GM12864 (cell line): ENCODE measurements at regions not wholly inside any gene's neighbourhood (a gene's known extent, or its start where the extent isn't known, plus 50 kb on each side); places are given as distances from the start of the nearest gene placed in this dataset.
"Not testable (repeated sequence)": the region's sequence is repeated elsewhere in the genome, so short reads cannot be mapped to it uniquely, and the experiment has no call there.

Experiments
- DNase-seq: peaks from one replicate; pipeline ENCODE4 v3.0.0-alpha.2; 2011; ENCODE audit warnings: low read depth
- H3K4me3 ChIP-seq: 2 replicates; pipeline ENCODE4 v1.5.1; 2011; ENCODE audit warnings: mild to moderate bottlenecking, low read depth, low read length, control low read depth
- TF ChIP-seq, protein P1 (sequence below): IDR thresholded peaks from 2 replicates; pipeline ENCODE4 v1.5.1; 2011; ENCODE audit warnings: low read depth, mild to moderate bottlenecking, moderate library complexity, low read length, control low read depth, inconsistent platforms; ENCODE audit errors: missing control alignments

DNA sequence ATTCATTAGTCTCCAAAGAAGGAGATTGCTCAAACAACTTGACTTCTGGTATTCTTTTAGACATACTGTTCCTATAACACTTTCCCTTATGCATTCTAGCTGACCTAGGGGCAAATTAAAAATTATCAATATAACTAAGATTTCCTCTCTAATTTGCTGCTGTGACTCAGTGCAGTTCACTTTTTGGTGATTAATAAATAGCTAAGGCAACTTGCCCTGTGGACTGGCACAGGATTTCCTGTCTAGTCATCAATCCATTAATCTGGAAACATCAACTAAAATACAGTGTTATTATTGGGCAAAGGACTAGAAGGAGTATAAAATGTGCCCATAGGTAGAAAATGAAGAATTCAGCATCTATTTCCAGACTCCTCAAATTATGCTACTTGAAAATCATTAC is 83.5 kb upstream of the SERPINE2 start:
- no peak for DNase-seq
- no peak overlapping the region for H3K4me3 ChIP-seq
- TF ChIP-seq, protein P1, sequence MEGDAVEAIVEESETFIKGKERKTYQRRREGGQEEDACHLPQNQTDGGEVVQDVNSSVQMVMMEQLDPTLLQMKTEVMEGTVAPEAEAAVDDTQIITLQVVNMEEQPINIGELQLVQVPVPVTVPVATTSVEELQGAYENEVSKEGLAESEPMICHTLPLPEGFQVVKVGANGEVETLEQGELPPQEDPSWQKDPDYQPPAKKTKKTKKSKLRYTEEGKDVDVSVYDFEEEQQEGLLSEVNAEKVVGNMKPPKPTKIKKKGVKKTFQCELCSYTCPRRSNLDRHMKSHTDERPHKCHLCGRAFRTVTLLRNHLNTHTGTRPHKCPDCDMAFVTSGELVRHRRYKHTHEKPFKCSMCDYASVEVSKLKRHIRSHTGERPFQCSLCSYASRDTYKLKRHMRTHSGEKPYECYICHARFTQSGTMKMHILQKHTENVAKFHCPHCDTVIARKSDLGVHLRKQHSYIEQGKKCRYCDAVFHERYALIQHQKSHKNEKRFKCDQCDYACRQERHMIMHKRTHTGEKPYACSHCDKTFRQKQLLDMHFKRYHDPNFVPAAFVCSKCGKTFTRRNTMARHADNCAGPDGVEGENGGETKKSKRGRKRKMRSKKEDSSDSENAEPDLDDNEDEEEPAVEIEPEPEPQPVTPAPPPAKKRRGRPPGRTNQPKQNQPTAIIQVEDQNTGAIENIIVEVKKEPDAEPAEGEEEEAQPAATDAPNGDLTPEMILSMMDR = no peak

DNA sequence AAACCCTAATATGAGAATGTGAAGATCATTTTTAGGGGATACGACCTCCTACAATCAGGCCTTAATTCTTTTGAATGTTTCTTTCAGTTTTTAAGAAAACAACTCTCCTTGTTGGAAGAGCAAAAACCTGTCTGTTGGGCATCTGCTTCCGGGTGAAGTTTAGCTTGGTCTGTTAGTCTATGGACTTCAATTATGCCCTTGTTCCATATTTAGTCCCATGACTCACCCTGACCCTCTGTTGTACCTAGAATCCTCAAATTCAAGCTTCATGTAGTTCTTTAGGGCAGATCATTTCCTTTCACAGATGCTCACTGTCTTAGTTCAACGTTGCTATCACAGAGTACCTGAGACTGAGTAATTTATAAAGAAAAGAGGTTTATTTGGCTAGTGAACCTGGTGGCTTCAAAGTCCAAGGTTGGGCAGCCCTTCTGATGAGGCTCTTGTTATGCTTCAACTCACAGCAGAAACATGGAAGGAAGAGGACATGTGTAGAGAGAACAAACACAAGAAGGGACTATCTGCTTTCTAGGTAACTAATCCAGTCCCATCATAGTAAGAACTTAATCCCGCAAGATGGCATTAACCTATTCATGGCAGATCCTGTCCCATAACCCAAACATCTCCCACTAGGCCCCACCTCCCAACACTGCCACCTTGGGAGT is 82.5 kb upstream of the SERPINE2 start:
- no peak for DNase-seq
- H3K4me3 ChIP-seq = no peak overlapping the region
- TF ChIP-seq, protein P1 = no peak

DNA sequence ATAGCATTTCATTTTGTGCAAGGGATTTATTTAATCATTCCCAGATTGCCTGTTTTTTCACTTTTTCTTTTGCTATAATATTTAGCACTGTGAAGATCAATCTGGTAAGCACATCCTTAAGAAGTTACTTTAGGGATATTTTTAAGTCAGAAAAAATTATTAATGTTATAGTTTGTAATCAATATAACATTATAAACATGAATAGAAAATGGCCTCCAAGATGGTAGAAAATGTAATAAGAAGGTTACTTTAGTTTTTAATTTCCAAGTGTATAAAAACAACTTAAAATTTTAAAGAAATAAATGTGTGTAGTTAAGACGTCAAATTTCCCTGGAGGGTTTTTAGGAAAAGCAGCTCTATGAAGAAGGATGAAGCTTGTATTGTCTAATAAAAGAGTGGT is 81.9 kb upstream of the SERPINE2 start:
- no peak for DNase-seq
- no peak overlapping the region for H3K4me3 ChIP-seq
- TF ChIP-seq, protein P1 = no peak

DNA sequence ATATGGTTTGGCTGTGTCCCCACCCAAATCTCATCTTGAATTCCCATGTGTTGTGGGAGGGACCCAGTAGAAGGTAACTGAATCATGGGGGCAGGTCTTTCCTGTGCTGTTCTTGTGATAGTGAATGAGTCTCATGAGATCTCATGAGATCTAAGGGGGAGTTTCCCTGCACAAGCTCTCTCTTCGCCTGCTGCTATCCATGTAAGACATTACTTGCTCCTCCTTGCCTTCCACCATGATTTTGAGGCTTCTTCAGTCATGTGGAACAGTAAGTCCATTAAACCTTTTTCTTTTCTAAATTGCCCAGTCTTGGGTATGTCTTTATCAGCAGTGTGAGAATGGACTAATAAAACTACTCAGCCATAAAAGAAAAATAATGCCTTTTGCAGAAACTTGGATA is 80.8 kb upstream of the SERPINE2 start:
- DNase-seq, H3K4me3 ChIP-seq: not testable (repeated sequence)

DNA sequence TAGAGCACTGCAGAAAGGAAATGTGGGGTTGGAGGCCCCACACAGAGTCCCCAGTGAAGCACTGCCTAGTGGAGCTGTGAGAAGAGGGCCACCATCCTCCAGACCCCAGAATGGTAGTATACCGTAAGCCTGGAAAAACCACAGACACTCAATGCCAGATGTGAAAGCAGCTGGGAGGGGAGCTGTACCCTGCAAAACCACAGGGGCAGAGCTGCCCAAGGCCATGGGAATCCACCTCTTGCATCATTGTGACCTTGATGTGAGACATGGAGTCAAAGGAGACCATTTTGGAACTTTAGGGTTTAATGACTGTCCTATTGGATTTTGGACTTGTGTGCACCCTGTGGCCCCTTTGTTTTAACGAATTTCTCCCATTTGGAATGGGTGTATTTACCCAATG is 75.3 kb upstream of the SERPINE2 start:
- H3K4me3 ChIP-seq = no peak overlapping the region
- DNase-seq = no peak
- TF ChIP-seq, protein P1 = no peak

DNA sequence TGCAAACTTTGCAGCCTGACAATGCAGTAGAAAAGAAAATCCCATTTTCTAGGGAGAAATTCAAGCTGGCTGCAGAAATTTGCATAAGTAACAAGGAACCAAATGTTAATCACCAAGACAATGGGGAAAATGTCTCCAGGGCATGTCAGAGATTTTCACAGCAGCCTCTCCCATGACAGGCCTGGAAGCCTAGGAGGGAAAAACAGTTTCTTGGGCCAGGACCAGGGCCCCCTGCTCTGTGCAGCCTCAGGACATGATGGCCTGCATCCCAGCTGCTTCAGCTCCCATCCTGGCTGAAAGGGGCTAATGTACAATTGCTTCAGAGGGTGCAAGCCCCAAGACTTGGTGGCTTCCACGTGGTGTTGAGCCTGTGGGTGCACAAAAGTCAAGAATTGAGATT is 74.8 kb upstream of the SERPINE2 start:
- DNase-seq, H3K4me3 ChIP-seq: not testable (repeated sequence)

DNA sequence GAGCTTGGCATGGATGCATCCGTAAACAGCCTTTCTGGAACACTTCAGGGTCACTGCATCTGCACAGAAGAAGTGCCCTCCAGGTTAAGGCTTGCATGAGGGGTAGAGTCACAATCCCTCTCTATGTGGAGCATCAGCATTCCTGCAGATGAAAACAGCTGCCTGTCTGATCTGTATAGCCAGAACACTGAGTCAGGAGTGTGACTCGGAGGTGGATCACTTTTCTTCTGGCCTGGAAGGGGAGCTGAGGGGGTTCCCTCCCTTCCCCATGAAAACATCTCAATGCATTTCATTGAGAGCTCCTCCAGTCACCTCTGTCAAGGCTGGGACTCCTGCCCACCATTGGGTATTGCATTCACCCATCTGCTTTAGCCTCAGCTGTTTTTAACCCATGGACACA is 72.5 kb upstream of the SERPINE2 start:
- DNase-seq = no peak
- TF ChIP-seq, protein P1 = no peak

DNA sequence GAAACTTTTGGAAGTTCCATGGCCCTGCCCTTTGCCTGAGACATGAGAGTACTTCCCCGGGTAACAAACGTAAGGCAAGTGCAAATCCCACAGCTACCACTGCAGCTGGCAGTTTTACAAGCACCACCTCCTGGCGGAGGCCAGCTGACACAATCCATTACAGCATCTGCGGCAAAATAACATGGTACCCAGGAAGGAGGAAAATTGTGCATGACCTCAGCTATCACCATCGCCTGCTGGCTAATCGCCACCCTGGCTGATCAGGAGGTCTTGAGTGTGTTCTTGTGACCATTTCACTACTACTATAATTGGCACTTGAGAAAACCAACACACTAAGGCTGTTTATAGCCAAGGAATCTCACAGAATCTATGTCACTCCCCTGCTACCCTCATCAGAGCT is 71.7 kb upstream of the SERPINE2 start:
- TF ChIP-seq, protein P1 = no peak
- no peak for DNase-seq

More for the DNA sequence above, 72.5 kb upstream of the SERPINE2 start:
- H3K4me3 ChIP-seq = no peak overlapping the region

More for the DNA sequence above, 71.7 kb upstream of the SERPINE2 start:
- no peak overlapping the region for H3K4me3 ChIP-seq
